ENCODE measurements at regions not wholly inside any gene's neighbourhood (a gene's known extent, or its start where the extent isn't known, plus 50 kb on each side); places are given as distances from the start of the nearest gene placed in this dataset.

DNA sequence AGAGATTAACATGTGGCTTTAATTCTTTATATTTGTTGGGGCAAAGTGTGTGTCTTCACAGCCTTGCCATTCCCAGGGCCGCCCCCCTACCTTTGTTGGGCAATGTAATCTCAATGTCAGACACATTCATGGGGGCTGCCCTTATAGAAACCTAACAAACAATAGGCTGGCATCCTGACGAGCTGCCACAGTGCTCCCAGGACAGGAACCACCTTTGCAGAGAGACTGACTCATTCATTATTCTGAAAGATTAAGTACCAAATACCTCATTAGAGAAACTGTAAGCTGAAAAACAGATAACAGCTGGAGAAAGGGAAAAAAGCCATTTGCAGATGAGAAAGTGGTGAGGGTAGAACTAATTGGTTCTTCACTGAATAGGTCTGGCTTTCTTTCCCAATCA, 1587.5 kb upstream of the PIK3C3 start:
- no peak overlapping the region for H3K4me3 ChIP-seq (ENCODE audit: low read depth, low read length)
- no peak for DNase-seq (ENCODE audit: low read depth)
- TF ChIP-seq, protein P1, sequence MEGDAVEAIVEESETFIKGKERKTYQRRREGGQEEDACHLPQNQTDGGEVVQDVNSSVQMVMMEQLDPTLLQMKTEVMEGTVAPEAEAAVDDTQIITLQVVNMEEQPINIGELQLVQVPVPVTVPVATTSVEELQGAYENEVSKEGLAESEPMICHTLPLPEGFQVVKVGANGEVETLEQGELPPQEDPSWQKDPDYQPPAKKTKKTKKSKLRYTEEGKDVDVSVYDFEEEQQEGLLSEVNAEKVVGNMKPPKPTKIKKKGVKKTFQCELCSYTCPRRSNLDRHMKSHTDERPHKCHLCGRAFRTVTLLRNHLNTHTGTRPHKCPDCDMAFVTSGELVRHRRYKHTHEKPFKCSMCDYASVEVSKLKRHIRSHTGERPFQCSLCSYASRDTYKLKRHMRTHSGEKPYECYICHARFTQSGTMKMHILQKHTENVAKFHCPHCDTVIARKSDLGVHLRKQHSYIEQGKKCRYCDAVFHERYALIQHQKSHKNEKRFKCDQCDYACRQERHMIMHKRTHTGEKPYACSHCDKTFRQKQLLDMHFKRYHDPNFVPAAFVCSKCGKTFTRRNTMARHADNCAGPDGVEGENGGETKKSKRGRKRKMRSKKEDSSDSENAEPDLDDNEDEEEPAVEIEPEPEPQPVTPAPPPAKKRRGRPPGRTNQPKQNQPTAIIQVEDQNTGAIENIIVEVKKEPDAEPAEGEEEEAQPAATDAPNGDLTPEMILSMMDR (IDR thresholded peaks at IDR 0.05; ENCODE audit: insufficient read depth, low read depth, low read length) = no peak

DNA sequence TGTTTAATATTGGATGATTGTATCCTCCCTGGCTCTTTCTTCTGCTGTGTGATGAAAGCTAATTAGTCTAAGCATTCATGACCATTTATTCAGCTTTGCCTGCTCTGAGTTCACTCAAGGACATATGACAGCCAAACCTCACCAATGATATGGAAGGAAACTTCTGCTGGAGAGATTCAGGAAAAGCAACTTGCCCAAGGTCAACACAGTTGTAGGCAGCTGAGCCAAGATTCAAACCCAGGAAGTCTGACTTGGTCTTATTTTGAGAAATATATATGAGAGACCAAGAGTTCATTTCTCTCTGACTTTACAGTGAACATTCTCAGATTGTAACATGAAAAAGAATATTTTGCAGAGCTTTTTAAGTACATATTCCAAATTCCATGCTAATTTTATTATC, 1588.5 kb upstream of the PIK3C3 start:
- no peak overlapping the region for H3K4me3 ChIP-seq (ENCODE audit: low read depth, low read length)
- no peak for DNase-seq (ENCODE audit: low read depth)
- TF ChIP-seq, protein P1 (IDR thresholded peaks at IDR 0.05; ENCODE audit: insufficient read depth, low read depth, low read length) = no peak

DNA sequence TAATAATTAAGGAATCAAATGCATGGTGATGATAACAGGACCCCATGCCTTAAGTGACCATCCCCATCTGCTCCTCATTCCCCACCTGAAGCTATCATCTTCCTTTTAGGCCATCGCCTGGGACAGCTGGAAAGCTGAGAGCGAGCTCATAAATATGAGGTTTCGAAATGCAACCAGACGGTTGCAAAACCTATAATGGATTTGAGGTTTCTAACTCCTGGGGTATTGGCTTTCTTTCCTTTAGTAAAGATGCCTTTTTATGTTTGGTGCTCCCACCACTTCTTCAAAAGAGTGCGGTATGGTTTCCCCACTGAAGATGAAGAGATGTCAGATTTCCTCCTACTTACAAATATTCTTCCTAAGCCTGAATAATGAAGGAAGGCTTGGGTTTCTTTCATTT, 1589.5 kb upstream of the PIK3C3 start:
- DNase-seq (ENCODE audit: low read depth) = no peak

DNA sequence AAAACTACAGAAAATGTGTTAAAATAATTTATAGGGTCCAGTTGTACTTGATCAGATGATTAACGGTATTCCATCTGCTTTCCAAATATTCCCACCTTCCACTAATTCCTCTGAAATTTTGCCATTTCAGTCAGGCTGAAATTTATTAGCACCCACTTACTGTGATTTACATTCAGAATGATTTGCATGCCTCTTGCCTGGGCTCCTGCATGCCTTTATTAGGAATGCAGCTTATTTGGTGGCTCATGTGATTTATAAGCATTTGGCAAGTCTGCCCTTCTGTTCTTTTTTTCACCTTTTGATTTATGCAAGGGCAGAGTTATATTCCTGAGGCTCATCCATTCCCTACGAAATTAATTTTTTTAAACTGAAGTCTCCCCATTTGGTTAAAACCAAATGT, 1594.5 kb upstream of the PIK3C3 start:
- TF ChIP-seq, protein P1 (IDR thresholded peaks at IDR 0.05; ENCODE audit: insufficient read depth, low read depth, low read length) = no peak
- no peak overlapping the region for H3K4me3 ChIP-seq (ENCODE audit: low read depth, low read length)
- no peak for DNase-seq (ENCODE audit: low read depth)

More for the DNA sequence above, 1589.5 kb upstream of the PIK3C3 start:
- H3K4me3 ChIP-seq (ENCODE audit: low read depth, low read length) = no peak overlapping the region
- TF ChIP-seq, protein P1 (IDR thresholded peaks at IDR 0.05; ENCODE audit: insufficient read depth, low read depth, low read length) = no peak

DNA sequence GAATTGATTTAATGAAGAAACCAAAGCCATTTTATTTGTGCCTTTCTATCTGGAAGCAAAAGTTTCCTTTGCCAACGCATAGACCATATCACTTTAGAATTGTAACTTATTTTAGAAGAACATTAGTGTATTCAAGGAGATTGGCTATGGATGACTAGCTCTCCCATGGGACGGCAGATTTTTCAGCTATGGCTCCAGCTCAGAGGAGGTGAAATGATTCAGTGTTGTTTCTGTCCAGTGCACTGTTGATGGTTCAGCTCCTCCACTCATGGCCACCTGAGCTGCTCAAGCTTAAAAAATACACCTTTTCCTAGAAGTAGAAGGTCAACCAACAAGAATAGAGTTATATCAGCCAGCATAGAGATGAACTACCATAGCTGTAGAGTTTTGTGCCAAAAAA, 1597.5 kb upstream of the PIK3C3 start:
- TF ChIP-seq, protein P1 (IDR thresholded peaks at IDR 0.05; ENCODE audit: insufficient read depth, low read depth, low read length) = no peak

DNA sequence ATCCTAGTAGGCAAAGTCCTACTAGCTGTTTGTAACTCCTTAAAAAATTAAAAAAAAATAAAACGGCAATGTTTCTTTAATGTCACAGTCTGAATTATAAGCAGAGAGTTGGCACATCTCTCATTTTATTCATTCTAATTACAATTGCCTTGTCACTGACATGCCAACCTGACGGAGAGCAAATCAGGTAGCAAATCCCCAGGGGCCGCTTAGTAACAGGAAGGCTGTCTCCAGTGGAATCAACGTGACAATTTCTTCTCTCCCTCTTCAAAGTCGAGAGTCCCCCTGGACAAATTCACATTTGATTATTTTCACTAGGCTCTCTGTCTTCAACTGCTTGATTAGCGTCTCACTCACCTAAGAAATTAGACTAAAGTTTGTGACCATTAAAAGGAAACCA, 1598.9 kb upstream of the PIK3C3 start:
- TF ChIP-seq, protein P1 (IDR thresholded peaks at IDR 0.05; ENCODE audit: insufficient read depth, low read depth, low read length) = no peak
- DNase-seq (ENCODE audit: low read depth) = no peak
- H3K4me3 ChIP-seq (ENCODE audit: low read depth, low read length) = no peak overlapping the region

More for the DNA sequence above, 1597.5 kb upstream of the PIK3C3 start:
- H3K4me3 ChIP-seq (ENCODE audit: low read depth, low read length) = no peak overlapping the region
- DNase-seq (ENCODE audit: low read depth) = no peak

DNA sequence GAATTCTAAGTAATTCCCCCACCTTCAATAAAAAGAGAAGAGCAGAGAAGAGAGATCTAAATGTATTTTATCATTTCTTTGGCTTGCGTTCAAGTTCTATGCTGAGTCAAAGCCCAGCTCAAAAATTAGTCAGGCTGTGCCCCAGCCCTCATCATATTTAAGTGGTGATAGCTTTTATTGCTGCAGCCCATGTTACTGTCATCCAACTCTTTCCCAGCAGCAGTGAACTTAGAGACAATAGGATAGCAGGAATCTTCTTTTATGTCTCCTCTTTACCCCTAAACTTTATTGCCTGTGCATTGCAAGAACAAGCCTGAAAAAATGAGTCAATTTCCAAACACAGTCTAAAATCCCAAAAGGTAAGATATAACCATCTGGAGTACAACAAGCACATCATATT, 1599.3 kb upstream of the PIK3C3 start:
- no peak overlapping the region for H3K4me3 ChIP-seq (ENCODE audit: low read depth, low read length)
- DNase-seq (ENCODE audit: low read depth) = no peak
- TF ChIP-seq, protein P1 (IDR thresholded peaks at IDR 0.05; ENCODE audit: insufficient read depth, low read depth, low read length) = no peak

Data from fibroblast of villous mesenchyme (primary cell).